Caco-2 (cell line): ENCODE measurements at regions not wholly inside any gene's neighbourhood (a gene's known extent, or its start where the extent isn't known, plus 50 kb on each side); places are given as distances from the start of the nearest gene placed in this dataset.

Experiments used
- BruUV-seq: library from RNA; stranded (reverse); fragments of 400-500 nt; replicated peaks from 2 replicates; lab custom pipeline; 2021; lab: Mats Ljungman, UMichigan
- CTCF ChIA-PET: fragments of 300-600 bp; sonication (Branson Sonifier 250); formaldehyde crosslinking; loops from one replicate; lab custom pipeline; 2022; ENCODE audit warnings: antibody characterized with exemption; lab: Charles Lee
- POLR2A ChIA-PET: fragments of 300-600 bp; sonication (Branson Sonifier 250); formaldehyde crosslinking; loops from one replicate; lab custom pipeline; 2022; ENCODE audit warnings: antibody characterized with exemption; lab: Charles Lee
- DNase-seq, 2 experiments: peaks; one replicate each; pipeline versions ENCODE4 v3.0.0 to v3.0.0-alpha.2; 2020 to 2022
- H3K27me3 ChIP-seq: replicated peaks from 2 replicates; pipeline ENCODE4 v1.6.0; 2011; ENCODE audit warnings: low read length; ENCODE audit not compliant: control insufficient read depth, insufficient read depth
- H3K36me3 ChIP-seq: 2 replicates; pipeline ENCODE4 v1.5.1; 2011; ENCODE audit warnings: low read length; ENCODE audit not compliant: control insufficient read depth, insufficient read depth
- H3K4me1 ChIP-seq: fragments of 250-450 bp; sonication (Bioruptor Pico); 2 replicates; pipeline ENCODE4 v1.5.1; 2020; ENCODE audit warnings: mild to moderate bottlenecking
- H3K4me3 ChIP-seq: 2 replicates; pipeline ENCODE4 v1.5.1; 2011; ENCODE audit warnings: low read depth, mild to moderate bottlenecking, control low read depth, low read length
- H3K9me3 ChIP-seq: fragments of 250-450 bp; sonication (Bioruptor Pico); 2 replicates; pipeline ENCODE4 v1.5.1; 2020; ENCODE audit warnings: mild to moderate bottlenecking, moderate library complexity
- H3K27ac Mint-ChIP-seq: one replicate; pipeline ENCODE4 v1.8.0; 2022; ENCODE audit warnings: mixed read lengths; ENCODE audit not compliant: unreplicated experiment
- H3K27me3 Mint-ChIP-seq: one replicate; pipeline ENCODE4 v1.8.0; 2022; ENCODE audit warnings: mixed read lengths; ENCODE audit not compliant: insufficient read depth, unreplicated experiment
- H3K36me3 Mint-ChIP-seq: one replicate; pipeline ENCODE4 v1.8.0; 2022; ENCODE audit warnings: mild to moderate bottlenecking, mixed read lengths; ENCODE audit not compliant: insufficient read depth, unreplicated experiment
- H3K4me1 Mint-ChIP-seq: one replicate; pipeline ENCODE4 v1.8.0; 2022; ENCODE audit warnings: low read depth, mixed read lengths; ENCODE audit not compliant: unreplicated experiment
- H3K4me3 Mint-ChIP-seq: one replicate; pipeline ENCODE4 v1.8.0; 2022; ENCODE audit warnings: mild to moderate bottlenecking, moderate library complexity, mixed read lengths; ENCODE audit not compliant: unreplicated experiment
- H3K9me3 Mint-ChIP-seq: one replicate; pipeline ENCODE4 v1.8.0; 2022; ENCODE audit warnings: mixed read lengths; ENCODE audit not compliant: unreplicated experiment
- intact Hi-C: fragments of 100-400 bp; cut with micrococcal nuclease; formaldehyde crosslinking; loops from one replicate; pipeline ENCODE4 v1.10.0; 2022; ENCODE audit not compliant: unreplicated experiment
- TF ChIP-seq, protein P1 (sequence below), 2 experiments: fragments of 200-600 bp in 1 of 2; IDR thresholded peaks; 1 replicate in 1 of 2; 2 replicates in 1 of 2; pipeline versions ENCODE4 v1.5.1 to v1.8.0; 2011 to 2022; ENCODE audit warnings: antibody characterized with exemption in 1 of 2, control low read depth in 1 of 2, inconsistent platforms in 1 of 2, low read depth in 1 of 2, low read length in 1 of 2, mild to moderate bottlenecking in 1 of 2, moderate library complexity in 1 of 2; ENCODE audit not compliant: insufficient read depth in 1 of 2, severe bottlenecking in 1 of 2, unreplicated experiment in 1 of 2

DNA sequence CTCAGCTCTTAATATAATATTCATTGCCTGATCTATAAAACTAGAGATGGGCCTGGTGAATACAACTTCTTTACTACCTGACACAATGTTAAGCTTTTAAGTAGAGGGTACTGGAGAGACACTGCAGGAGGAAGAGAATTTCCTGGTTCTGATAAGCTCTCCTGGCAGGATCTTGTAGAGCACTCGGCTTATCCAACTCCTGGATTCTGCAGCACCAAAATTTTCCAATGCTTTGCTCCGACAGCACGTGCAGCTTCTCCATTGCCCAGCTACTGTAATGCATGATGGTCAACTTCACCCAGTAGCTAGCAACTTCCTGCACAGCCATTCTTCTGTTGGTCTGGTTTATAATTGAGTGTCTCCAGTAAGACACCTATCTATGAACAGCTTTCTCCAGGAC lies 686.2 kb upstream of the BOD1L1 start:
- no peak overlapping the region for H3K4me3 Mint-ChIP-seq
- BruUV-seq, result no TSS peak
- Histone ChIP-seq H3K4me1 (no peaks in the 10 kb centered on the region), H3K36me3 (no peaks in the 10 kb centered on the region), H3K27me3 (no peaks in the 10 kb centered on the region), H3K4me3 (no peak overlapping the region), H3K9me3 (no peaks in the 10 kb centered on the region)
- no peaks in the 10 kb centered on the region for H3K9me3 Mint-ChIP-seq
- intact Hi-C loops, result no loop called here
- POLR2A ChIA-PET, result no interaction called here
- DNase-seq, result no peak
- H3K4me1 Mint-ChIP-seq, result no peaks in the 10 kb centered on the region
- no peaks in the 10 kb centered on the region for H3K36me3 Mint-ChIP-seq
- CTCF ChIA-PET, result no interaction called here
- H3K27ac Mint-ChIP-seq, result no peak overlapping the region
- TF ChIP-seq, protein P1, sequence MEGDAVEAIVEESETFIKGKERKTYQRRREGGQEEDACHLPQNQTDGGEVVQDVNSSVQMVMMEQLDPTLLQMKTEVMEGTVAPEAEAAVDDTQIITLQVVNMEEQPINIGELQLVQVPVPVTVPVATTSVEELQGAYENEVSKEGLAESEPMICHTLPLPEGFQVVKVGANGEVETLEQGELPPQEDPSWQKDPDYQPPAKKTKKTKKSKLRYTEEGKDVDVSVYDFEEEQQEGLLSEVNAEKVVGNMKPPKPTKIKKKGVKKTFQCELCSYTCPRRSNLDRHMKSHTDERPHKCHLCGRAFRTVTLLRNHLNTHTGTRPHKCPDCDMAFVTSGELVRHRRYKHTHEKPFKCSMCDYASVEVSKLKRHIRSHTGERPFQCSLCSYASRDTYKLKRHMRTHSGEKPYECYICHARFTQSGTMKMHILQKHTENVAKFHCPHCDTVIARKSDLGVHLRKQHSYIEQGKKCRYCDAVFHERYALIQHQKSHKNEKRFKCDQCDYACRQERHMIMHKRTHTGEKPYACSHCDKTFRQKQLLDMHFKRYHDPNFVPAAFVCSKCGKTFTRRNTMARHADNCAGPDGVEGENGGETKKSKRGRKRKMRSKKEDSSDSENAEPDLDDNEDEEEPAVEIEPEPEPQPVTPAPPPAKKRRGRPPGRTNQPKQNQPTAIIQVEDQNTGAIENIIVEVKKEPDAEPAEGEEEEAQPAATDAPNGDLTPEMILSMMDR (IDR thresholded peaks at IDR 0.05; ENCODE audit: insufficient read depth in 1 of 2, low read depth in 1 of 2, low read length in 1 of 2, severe bottlenecking in 1 of 2, unreplicated experiment in 1 of 2), result no peak
- no peaks in the 10 kb centered on the region for H3K27me3 Mint-ChIP-seq

DNA sequence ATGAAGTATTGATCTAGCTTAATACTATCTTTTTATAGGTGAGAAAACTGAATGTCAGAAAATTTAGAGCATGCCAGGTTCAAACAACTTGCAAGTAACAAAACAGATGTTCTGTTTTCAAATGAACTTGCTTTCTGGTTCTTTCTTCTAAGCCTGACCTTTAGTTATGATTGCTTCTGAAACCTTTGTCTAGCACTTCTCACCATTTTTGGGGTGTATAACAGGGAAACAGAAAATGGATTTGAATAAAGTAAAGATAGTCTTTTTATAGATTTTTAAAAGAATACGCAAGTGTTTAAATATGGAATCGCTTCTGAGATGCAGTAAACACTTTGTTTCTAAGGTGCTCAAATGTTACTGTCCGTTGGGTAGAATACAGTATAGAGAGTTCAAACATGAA lies 687.2 kb upstream of the CPEB2 start:
- Mint-ChIP-seq H3K27ac (no peak overlapping the region), H3K9me3 (no peaks in the 10 kb centered on the region), H3K36me3 (no peaks in the 10 kb centered on the region), H3K27me3 (no peaks in the 10 kb centered on the region), H3K4me1 (no peaks in the 10 kb centered on the region), H3K4me3 (no peak overlapping the region)
- ChIA-PET CTCF (no interaction called here), POLR2A (no interaction called here)
- no peaks in the 10 kb centered on the region for H3K4me1 ChIP-seq
- no peak overlapping the region for H3K4me3 ChIP-seq
- BruUV-seq, result no TSS peak
- TF ChIP-seq, protein P1 (IDR thresholded peaks at IDR 0.05; ENCODE audit: insufficient read depth in 1 of 2, low read depth in 1 of 2, low read length in 1 of 2, severe bottlenecking in 1 of 2, unreplicated experiment in 1 of 2), result no peak
- H3K9me3 ChIP-seq, result no peaks in the 10 kb centered on the region
- no peak for DNase-seq
- no peaks in the 10 kb centered on the region for H3K36me3 ChIP-seq
- no peaks in the 10 kb centered on the region for H3K27me3 ChIP-seq
- intact Hi-C loops, result no loop called here

DNA sequence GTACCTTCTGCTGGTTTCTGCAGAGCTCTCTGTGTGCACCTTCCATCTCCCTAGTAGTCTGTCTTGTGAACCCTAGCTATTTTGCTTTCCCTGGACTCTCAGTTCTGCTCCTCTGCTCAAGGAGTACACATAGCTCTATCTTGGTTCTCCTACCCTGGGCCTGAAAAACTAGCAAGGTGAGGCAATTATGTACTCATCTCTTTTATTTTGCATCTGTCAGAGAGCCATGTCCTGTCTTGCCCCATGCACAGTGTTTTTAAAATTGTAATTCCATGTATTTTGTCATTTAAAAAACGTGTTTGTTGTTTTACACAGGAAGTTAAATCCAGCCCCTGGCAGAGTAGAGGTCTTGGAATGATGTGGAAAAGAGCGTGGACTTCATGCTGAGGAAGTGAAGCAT lies 684.9 kb upstream of the CPEB2 start:
- no peak for DNase-seq
- no TSS peak for BruUV-seq
- Mint-ChIP-seq H3K9me3 (no peaks in the 10 kb centered on the region), H3K4me3 (no peak overlapping the region), H3K27me3 (no peaks in the 10 kb centered on the region), H3K36me3 (no peaks in the 10 kb centered on the region), H3K4me1 (no peaks in the 10 kb centered on the region), H3K27ac (no peak overlapping the region)
- H3K36me3 ChIP-seq, result no peaks in the 10 kb centered on the region
- CTCF ChIA-PET, result no interaction called here
- TF ChIP-seq, protein P1 (IDR thresholded peaks at IDR 0.05; ENCODE audit: insufficient read depth in 1 of 2, low read depth in 1 of 2, low read length in 1 of 2, severe bottlenecking in 1 of 2, unreplicated experiment in 1 of 2), result no peak
- H3K9me3 ChIP-seq, result no peaks in the 10 kb centered on the region
- intact Hi-C loops, result no loop called here
- H3K4me3 ChIP-seq, result no peak overlapping the region
- POLR2A ChIA-PET, result no interaction called here
- no peaks in the 10 kb centered on the region for H3K4me1 ChIP-seq
- no peaks in the 10 kb centered on the region for H3K27me3 ChIP-seq
